NOMO-1 treated with DMSO at 0.1 percent for 48 hours (cell line): ENCODE measurements at regions not wholly inside any gene's neighbourhood (a gene's known extent, or its start where the extent isn't known, plus 50 kb on each side); places are given as distances from the start of the nearest gene placed in this dataset.

ENCODE experiments used
- DNase-seq: peaks from one replicate; lab custom pipeline; 2025; ENCODE audit not compliant: unreplicated experiment; lab: John Stamatoyannopoulos, UW

- DNase-seq, result no peak
Observed at GRCh38 chr14:42687421-42687820, 1080.7 kb downstream of the LRFN5 start.

DNA sequence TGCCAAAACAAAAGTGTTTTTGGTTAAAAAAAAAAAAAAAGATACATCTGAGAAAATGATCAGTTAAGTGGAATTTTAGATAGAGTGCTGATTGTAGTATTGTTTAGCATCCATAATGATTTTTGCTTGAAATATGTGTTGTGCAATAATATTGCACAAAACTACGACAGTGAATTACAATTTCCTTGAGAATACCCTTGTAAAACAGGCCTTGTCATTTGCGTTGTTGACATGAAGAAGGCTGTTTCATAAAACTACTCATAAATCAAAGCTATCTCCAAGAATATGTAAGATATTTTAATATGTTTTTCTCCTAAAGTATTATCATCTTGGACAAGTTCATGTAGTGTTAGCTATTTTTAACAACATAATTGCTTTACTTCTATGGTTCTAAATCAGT, 1077.0 kb downstream of the LRFN5 start:
- no peak for DNase-seq

GRCh38 chr14:42676636-42677035, 1070.0 kb downstream of the LRFN5 start:
- no peak for DNase-seq

- no peak for DNase-seq
Observed at GRCh38 chr14:42673963-42674362, 1067.3 kb downstream of the LRFN5 start.

GRCh38 chr14:42671636-42672035, 1065.0 kb downstream of the LRFN5 start:
- no peak for DNase-seq

DNA sequence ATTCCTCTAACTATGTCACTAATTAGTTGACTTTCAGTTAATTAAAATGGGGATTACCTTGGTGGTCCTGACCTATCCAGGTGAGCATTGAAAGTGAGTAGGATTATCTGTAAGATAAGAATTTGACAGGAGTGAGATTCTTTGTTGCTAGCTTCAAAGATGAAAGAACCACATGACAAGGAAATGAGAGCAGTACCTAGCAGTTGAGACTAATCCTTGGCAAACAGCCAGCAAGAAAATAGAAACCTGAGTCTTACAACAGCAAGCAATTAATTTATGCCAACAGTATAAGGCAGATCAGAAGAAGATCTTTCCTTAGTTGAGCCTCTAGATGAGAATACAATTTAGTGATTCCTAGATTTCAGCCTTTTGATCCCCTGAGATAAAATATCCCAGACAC, 1058.4 kb downstream of the LRFN5 start:
- no peak for DNase-seq

GRCh38 chr14:42664190-42664589, 1057.5 kb downstream of the LRFN5 start:
- DNase-seq, result no peak

DNA sequence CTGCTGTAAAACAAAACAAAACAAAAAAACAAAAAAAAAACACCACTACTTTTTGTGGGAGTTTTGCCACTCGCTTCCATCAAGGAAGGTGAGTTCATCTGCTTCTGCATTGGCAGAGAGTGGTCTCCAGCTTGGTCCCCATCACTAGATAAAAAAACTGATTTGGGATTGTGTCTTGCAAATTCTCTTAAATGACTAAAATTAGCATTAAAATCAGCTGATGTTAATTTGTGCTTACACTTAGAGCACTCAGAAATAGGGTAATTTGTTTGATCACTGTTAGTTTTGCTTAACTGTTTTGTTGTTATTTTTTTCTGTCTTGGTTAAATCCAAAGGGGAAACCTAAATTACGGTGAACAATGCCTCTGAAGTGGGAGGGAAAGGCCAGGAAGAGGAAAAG, 1048.0 kb downstream of the LRFN5 start:
- no peak for DNase-seq

- no peak for DNase-seq
Observed at GRCh38 chr14:42642787-42643186, 1036.1 kb downstream of the LRFN5 start.

DNA sequence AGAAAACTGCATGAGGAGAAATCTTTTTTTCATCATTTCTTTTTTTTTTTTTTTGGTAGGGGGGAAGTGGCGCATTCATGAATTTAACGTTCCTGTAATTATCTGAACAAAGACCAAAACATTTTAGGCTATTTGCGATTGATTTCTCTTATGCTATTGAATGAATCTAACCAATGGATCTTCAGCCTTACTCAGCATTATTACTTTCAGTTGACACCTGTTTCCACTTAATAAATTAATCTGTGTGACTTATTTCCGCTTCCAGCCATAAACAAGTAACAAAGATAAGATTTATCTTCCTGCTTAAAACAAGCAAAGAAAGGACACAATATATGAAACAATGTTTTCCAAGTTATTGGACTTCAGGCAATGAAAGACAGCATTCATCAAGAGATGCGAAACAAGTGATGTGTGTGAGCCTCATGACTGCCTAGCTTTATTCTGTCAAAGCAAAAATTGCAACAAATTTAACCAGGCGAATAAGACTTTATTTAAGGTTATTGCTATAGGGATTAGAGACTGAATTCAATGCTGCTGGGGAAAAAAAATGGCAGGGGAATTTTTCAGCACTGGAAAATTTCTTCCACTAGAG, 1026.9 kb downstream of the LRFN5 start:
- DNase-seq, result no peak

DNA sequence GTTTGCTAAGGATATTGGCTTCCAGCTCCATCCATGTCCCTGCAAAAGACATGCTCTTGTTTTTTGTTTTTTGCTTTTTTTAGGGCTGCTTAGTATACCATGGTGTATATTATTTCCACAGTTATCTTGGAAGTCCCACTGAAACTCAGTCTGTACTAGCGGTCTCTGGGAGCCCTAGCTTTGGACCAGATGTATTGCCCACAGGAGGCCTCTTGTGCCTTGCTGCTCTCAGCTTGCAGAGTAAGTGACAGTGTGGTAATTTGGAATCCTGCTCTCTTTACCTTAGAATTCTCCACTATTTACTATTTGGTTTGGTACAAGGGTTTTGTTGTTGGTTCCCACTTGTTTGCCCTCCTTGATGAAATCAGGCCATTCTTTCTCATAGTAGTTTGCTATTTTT, 1022.9 kb downstream of the LRFN5 start:
- no peak for DNase-seq

- no peak for DNase-seq
Observed at GRCh38 chr14:42628602-42629001, 1021.9 kb downstream of the LRFN5 start.

- no peak for DNase-seq
Observed at GRCh38 chr14:42626986-42627385, 1020.3 kb downstream of the LRFN5 start.

DNA sequence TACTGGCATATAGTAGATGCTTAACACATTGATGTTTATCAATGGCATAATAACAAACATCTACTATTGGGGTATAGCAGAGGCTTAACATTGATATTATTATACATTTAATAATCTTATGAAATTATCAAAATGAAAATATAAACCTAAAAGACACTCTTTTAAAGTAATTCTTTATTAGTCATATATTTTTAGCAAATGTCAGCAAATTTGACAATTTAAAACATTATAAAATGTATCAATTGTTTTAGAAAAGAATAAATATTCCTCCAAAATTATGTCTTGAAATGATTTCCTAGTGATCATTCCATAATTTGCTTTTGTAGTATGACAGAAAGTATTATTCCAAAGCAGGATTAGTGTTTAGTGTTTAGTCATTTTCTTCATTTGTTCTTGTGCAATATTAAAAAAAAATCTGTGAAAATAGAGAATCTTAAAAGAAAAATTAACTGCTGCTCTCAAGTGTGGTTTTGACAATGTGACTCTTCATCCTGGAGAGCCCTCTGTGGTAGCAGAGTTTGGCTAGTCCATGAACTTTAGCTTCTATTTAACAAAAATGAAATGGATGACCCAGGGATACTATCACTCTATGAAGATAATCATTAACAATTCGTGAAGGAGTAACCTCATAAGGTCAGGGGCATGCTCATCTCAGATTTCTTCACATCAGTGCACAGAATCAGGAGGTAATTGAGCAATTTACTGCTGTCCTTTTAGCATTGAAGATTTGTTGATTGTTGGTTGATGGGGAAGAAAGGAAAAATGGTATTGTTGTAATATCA, 1018.5 kb downstream of the LRFN5 start:
- no peak for DNase-seq

DNA sequence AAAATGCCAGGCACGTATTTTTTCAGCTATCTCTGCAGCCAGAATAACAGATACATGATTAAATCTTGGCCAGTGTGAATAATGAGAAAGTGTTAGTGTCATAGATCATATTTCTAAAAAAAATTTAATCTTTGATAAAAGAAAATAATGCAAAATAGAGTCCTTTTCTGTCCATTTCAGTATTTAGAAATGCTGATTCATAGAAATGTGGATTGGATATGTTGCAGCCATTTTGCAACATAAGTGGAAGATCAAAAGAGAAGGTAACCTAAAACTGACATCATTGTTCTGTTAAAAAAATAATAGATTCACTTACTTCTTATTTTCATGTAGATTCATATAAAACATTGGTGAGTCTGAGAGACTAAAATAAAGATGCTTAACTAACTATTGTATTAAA, 1010.3 kb downstream of the LRFN5 start:
- DNase-seq, result no peak

DNA sequence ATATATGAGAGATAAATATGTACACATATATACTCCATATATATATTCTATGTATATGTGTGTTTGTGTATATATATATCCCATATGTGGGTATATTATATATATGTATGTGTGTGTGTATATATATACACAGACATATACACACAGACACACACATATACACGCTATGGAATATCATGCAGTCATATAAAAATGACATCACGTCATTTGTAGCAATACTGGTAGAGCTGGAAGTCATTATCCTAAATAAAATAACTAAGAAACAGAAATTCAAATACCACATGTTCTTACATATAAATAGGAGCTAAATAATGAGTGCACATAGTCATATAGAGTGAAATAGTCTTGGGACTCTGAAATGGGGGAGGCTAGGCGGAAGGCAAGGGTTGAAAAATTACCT, 1000.2 kb downstream of the LRFN5 start:
- no peak for DNase-seq

GRCh38 chr14:42602336-42602845, 995.7 kb downstream of the LRFN5 start:
- no peak for DNase-seq

DNA sequence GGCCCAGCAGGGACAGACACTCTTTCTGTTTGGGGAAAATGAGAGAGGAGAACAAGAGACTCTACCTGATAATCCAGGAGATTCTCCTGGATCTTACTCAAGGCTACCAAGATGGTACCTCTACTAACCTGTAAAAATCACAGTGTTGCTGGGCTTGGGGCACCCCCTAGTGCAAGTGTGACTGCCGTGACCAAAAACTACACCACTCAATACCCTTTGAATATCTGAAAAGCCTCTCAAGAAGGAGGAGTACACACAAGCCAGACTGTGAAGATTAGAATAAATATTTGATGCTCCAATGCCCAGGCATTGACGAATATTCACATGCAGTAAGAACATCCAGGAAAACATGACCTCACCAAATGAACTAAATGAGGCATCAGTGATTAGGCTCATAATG, 965.4 kb downstream of the LRFN5 start:
- DNase-seq, result no peak

GRCh38 chr14:42569227-42569626, 962.6 kb downstream of the LRFN5 start:
- DNase-seq, result no peak

DNA sequence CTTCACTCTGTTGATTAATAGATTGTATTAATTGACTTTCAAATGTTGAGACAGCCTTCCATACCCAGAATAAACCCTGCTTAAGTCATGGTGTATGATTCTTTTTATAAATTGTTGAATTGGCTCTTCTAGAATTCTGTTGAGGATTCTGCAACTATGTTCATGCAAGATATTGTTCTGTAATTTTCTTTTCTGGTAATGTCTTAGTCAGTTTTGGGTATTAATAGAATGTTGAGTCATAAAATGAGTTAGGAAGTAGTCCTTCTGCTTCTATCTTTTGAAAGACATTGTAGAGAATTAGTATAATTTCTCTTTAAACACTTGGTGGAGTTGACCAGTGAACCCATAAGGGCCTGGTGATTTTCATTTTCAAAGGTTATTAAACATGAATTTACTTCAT, 958.9 kb downstream of the LRFN5 start:
- DNase-seq, result peak; percentile 67

- peak; percentile 5 for DNase-seq
Observed at GRCh38 chr14:42563313-42563712, 956.6 kb downstream of the LRFN5 start.

DNA sequence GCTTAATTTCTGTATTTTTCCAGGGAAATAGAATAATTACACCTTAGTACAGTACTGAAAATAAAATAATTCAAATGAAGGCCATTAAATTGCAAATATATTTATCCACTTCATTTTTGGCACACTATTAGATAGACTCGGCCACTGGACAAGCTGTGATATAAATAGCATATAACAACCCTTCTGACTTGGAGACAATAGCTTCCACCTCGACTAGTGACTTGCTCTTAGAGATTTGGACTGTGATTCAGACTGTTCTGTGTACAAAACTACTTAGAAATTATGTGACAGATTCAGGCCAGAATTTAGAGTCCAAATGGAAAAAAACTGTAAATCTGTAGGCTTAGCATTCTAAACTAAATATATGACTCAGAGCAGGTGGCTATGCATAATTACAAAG, 949.9 kb downstream of the LRFN5 start:
- DNase-seq, result no peak

GRCh38 chr14:42555365-42555764, 948.7 kb downstream of the LRFN5 start:
- no peak for DNase-seq
